Prostate gland (tissue), 2 donors: ENCODE measurements at regions not wholly inside any gene's neighbourhood (a gene's known extent, or its start where the extent isn't known, plus 50 kb on each side); places are given as distances from the start of the nearest gene placed in this dataset.

Source experiments
- CTCF ChIP-seq, 4 experiments: fragments of 200-600 bp in 2 of 4; fragments of 450-650 bp in 2 of 4; sonication (generic) in 2 of 4; IDR thresholded peaks; 1 replicate in 3 of 4; 2 replicates in 1 of 4; pipeline ENCODE4 v1.5.1; 2016 to 2019; ENCODE audit warnings: antibody characterized with exemption in 4 of 4, mild to moderate bottlenecking in 2 of 4, moderate library complexity in 2 of 4
- POLR2A ChIP-seq: fragments of 450-650 bp; IDR thresholded peaks from one replicate; pipeline ENCODE4 v1.6.1; 2016; ENCODE audit warnings: antibody characterized with exemption, mild to moderate bottlenecking
- POLR2AphosphoS5 ChIP-seq: sonication (generic); formaldehyde crosslinking; IDR thresholded peaks from one replicate; pipeline ENCODE4 v1.6.1; 2017; ENCODE audit warnings: antibody characterized with exemption

DNA sequence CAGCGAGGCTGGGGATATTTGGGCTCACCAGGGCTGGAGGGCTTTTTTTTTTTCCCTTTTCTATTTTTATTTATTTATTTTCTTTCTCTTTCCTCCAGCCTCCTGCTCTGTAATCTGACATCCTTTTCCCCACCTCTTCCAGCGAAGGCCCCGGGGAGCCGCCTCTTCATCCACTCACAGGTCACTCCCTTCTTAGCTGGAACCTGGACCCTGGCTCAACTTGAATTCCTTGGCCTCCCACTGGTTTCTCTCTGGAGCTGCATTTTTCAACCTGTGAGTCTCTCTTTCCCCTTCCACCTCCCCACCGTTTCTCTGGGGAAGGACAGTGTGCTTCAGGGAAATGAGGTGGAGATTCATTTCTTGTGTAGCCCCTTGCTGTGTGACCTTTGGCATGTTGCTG lies 82.0 kb downstream of the MRM1 start:
- TF ChIP-seq CTCF (IDR thresholded peaks at IDR 0.05) (no peak), POLR2A (no peak), POLR2AphosphoS5 (no peak)
